ENCODE measurements at regions not wholly inside any gene's neighbourhood (a gene's known extent, or its start where the extent isn't known, plus 50 kb on each side); places are given as distances from the start of the nearest gene placed in this dataset.

DNA sequence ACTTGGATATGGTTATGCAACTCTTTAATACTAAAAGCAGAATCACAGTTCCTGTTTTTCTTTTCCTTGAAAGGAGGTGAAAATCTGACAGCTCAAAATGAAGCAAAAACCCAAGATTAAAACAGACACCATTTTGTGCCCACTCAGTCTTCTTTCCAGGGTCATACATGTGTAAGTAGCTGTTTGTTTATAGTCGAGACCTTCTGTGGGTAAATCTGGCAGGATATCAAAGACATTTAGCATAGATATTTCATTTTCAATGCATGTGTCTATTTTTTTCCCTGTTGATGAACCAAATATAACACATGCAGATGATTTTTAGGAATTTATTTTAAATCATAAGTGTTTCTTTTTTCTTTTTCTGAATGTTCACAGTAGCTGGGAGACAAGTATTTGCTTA is 398.8 kb downstream of the FOXG1 start:
- TF ChIP-seq, protein P1, sequence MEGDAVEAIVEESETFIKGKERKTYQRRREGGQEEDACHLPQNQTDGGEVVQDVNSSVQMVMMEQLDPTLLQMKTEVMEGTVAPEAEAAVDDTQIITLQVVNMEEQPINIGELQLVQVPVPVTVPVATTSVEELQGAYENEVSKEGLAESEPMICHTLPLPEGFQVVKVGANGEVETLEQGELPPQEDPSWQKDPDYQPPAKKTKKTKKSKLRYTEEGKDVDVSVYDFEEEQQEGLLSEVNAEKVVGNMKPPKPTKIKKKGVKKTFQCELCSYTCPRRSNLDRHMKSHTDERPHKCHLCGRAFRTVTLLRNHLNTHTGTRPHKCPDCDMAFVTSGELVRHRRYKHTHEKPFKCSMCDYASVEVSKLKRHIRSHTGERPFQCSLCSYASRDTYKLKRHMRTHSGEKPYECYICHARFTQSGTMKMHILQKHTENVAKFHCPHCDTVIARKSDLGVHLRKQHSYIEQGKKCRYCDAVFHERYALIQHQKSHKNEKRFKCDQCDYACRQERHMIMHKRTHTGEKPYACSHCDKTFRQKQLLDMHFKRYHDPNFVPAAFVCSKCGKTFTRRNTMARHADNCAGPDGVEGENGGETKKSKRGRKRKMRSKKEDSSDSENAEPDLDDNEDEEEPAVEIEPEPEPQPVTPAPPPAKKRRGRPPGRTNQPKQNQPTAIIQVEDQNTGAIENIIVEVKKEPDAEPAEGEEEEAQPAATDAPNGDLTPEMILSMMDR (IDR thresholded peaks at IDR 0.05; ENCODE audit: extremely low read depth, insufficient read depth, missing control alignments): no peak
- in situ Hi-C loops (cut with MboI; ENCODE audit: low pct_unique_long_range_greater_than_20kb, low sequenced_read_pairs, unreplicated experiment): no loop called here
- DNase-seq (ENCODE audit: low spot score): no peak

GRCh38 chr14:29166507-29166906 is 399.9 kb downstream of the FOXG1 start:
- no peak for DNase-seq (ENCODE audit: low spot score)
- in situ Hi-C loops (cut with MboI; ENCODE audit: low pct_unique_long_range_greater_than_20kb, low sequenced_read_pairs, unreplicated experiment): no loop called here

GRCh38 chr14:29168149-29168548 is 401.6 kb downstream of the FOXG1 start:
- in situ Hi-C loops (cut with MboI; ENCODE audit: low pct_unique_long_range_greater_than_20kb, low sequenced_read_pairs, unreplicated experiment): no loop called here
- no peak for DNase-seq (ENCODE audit: low spot score)
- TF ChIP-seq, protein P1 (IDR thresholded peaks at IDR 0.05; ENCODE audit: extremely low read depth, insufficient read depth, missing control alignments): no peak

More at GRCh38 chr14:29166507-29166906, 399.9 kb downstream of the FOXG1 start:
- TF ChIP-seq, protein P1 (IDR thresholded peaks at IDR 0.05; ENCODE audit: extremely low read depth, insufficient read depth, missing control alignments): no peak

- in situ Hi-C loops (cut with MboI; ENCODE audit: low pct_unique_long_range_greater_than_20kb, low sequenced_read_pairs, unreplicated experiment): no loop called here
- TF ChIP-seq, protein P1 (IDR thresholded peaks at IDR 0.05; ENCODE audit: extremely low read depth, insufficient read depth, missing control alignments): no peak
- DNase-seq (ENCODE audit: low spot score): no peak
Observed at GRCh38 chr14:29169408-29169807, 402.8 kb downstream of the FOXG1 start.

- TF ChIP-seq, protein P1 (IDR thresholded peaks at IDR 0.05; ENCODE audit: extremely low read depth, insufficient read depth, missing control alignments): no peak
- in situ Hi-C loops (cut with MboI; ENCODE audit: low pct_unique_long_range_greater_than_20kb, low sequenced_read_pairs, unreplicated experiment): no loop called here
- DNase-seq (ENCODE audit: low spot score): no peak
Observed at GRCh38 chr14:29175706-29176105, 409.1 kb downstream of the FOXG1 start.

DNA sequence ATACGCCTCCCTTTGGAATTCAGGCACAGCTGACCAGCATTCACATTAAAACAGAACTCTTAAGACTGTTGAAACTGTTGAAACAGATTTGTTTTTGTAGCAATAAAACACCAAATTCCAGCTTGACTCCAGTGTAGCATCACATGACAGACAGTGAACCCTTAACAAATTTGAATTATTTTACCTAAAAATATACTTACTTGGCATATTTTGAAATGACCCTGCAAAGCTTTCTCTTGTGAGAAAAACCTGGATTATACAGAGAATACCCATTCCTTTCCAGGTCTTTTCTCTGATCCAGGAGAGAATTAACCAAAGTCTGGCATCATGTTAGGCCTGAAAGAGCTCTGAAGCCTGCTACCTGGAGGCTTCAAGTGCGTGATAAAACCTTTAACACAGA is 410.3 kb downstream of the FOXG1 start:
- no peak for DNase-seq (ENCODE audit: low spot score)
- TF ChIP-seq, protein P1 (IDR thresholded peaks at IDR 0.05; ENCODE audit: extremely low read depth, insufficient read depth, missing control alignments): no peak
- in situ Hi-C loops (cut with MboI; ENCODE audit: low pct_unique_long_range_greater_than_20kb, low sequenced_read_pairs, unreplicated experiment): no loop called here

GRCh38 chr14:29178971-29179370 is 412.4 kb downstream of the FOXG1 start:
- in situ Hi-C loops (cut with MboI; ENCODE audit: low pct_unique_long_range_greater_than_20kb, low sequenced_read_pairs, unreplicated experiment): no loop called here
- TF ChIP-seq, protein P1 (IDR thresholded peaks at IDR 0.05; ENCODE audit: extremely low read depth, insufficient read depth, missing control alignments): no peak

More at GRCh38 chr14:29178971-29179370, 412.4 kb downstream of the FOXG1 start:
- DNase-seq (ENCODE audit: low spot score): no peak

Data from GM13977 (cell line).